Tibial nerve (tissue), 4 donors: ENCODE measurements at regions not wholly inside any gene's neighbourhood (a gene's known extent, or its start where the extent isn't known, plus 50 kb on each side); places are given as distances from the start of the nearest gene placed in this dataset.

Source experiments
- EP300 ChIP-seq, 2 donors: sonication (generic); formaldehyde crosslinking; IDR thresholded peaks; one replicate each; pipeline ENCODE4 v1.6.1; 2017; ENCODE audit warnings: antibody characterized with exemption in 2 of 2, mild to moderate bottlenecking in 1 of 2
- POLR2A ChIP-seq, 2 donors: fragments of 450-650 bp; IDR thresholded peaks; one replicate each; pipeline ENCODE4 v1.6.1; 2017; ENCODE audit warnings: antibody characterized with exemption in 2 of 2, mild to moderate bottlenecking in 2 of 2, moderate library complexity in 2 of 2
- TF ChIP-seq, protein P1 (sequence below), 5 experiments: fragments of 200-600 bp in 3 of 5; fragments of 450-650 bp in 2 of 5; sonication (generic) in 3 of 5; IDR thresholded peaks; one replicate each; pipeline ENCODE4 v1.5.1; 2016 to 2019; ENCODE audit warnings: antibody characterized with exemption in 5 of 5, mild to moderate bottlenecking in 3 of 5, moderate library complexity in 2 of 5

DNA sequence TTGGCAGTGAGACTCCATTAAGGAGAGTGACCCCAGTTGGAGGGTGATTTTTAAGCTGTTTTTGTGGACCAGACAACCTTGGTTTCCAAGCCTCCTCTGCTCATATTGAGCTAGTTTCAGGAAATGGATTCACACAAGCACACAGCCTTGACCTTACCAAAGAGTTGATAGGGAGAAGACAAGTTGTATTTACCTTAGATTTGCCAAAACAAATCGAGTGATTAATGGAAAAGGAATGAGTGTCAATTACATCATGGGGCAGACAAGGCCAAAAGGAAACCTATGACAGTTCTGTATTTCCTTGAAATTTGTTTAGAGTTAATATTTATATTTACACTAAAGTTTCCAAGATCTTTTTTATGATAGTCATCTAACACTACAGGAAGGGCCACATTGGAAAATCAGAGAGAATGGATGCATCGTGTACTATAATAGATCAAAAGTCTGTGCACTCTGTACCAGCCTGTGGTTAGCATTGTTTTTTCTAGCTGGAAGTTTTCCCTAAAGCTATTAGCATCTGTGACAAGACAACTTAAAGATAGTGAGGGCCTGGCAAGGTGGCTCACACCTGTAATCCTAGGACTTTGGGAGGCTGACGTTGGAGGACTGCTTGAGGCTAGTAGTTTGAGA, 86.0 kb upstream of the FER start:
- TF ChIP-seq, protein P1, sequence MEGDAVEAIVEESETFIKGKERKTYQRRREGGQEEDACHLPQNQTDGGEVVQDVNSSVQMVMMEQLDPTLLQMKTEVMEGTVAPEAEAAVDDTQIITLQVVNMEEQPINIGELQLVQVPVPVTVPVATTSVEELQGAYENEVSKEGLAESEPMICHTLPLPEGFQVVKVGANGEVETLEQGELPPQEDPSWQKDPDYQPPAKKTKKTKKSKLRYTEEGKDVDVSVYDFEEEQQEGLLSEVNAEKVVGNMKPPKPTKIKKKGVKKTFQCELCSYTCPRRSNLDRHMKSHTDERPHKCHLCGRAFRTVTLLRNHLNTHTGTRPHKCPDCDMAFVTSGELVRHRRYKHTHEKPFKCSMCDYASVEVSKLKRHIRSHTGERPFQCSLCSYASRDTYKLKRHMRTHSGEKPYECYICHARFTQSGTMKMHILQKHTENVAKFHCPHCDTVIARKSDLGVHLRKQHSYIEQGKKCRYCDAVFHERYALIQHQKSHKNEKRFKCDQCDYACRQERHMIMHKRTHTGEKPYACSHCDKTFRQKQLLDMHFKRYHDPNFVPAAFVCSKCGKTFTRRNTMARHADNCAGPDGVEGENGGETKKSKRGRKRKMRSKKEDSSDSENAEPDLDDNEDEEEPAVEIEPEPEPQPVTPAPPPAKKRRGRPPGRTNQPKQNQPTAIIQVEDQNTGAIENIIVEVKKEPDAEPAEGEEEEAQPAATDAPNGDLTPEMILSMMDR (IDR thresholded peaks at IDR 0.05) = no peak
- TF ChIP-seq EP300 (IDR thresholded peaks at IDR 0.05) (no peak), POLR2A (IDR thresholded peaks at IDR 0.05) (no peak)
